GM12873 (cell line): ENCODE measurements at regions not wholly inside any gene's neighbourhood (a gene's known extent, or its start where the extent isn't known, plus 50 kb on each side); places are given as distances from the start of the nearest gene placed in this dataset.

Source experiments
- TF ChIP-seq, protein P1 (sequence below): IDR thresholded peaks from 2 replicates; pipeline ENCODE4 v1.5.1; 2012; ENCODE audit warnings: low read depth, mild to moderate bottlenecking, moderate library complexity, low read length, control low read depth; ENCODE audit not compliant: insufficient read depth; ENCODE audit errors: missing control alignments

DNA sequence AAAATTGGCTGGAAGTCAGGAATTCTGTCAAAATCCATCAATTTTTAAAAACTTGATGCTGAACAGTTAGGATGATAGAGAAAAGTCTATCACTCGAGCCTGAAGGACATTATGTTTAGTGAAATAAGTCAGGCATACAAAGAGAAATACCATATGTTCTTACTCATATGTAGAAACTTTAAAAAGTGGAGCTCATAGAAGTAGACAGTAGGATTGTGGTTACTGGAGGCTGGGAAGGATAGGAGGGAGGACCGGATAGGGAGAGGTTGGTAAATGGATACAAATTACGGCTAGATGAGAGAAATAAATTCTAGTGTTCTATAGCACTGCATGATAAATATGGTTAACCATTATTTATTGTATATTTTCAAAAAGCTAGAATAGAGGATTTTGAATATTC lies 389.5 kb upstream of the RASGRP1 start:
- TF ChIP-seq, protein P1, sequence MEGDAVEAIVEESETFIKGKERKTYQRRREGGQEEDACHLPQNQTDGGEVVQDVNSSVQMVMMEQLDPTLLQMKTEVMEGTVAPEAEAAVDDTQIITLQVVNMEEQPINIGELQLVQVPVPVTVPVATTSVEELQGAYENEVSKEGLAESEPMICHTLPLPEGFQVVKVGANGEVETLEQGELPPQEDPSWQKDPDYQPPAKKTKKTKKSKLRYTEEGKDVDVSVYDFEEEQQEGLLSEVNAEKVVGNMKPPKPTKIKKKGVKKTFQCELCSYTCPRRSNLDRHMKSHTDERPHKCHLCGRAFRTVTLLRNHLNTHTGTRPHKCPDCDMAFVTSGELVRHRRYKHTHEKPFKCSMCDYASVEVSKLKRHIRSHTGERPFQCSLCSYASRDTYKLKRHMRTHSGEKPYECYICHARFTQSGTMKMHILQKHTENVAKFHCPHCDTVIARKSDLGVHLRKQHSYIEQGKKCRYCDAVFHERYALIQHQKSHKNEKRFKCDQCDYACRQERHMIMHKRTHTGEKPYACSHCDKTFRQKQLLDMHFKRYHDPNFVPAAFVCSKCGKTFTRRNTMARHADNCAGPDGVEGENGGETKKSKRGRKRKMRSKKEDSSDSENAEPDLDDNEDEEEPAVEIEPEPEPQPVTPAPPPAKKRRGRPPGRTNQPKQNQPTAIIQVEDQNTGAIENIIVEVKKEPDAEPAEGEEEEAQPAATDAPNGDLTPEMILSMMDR = no peak

DNA sequence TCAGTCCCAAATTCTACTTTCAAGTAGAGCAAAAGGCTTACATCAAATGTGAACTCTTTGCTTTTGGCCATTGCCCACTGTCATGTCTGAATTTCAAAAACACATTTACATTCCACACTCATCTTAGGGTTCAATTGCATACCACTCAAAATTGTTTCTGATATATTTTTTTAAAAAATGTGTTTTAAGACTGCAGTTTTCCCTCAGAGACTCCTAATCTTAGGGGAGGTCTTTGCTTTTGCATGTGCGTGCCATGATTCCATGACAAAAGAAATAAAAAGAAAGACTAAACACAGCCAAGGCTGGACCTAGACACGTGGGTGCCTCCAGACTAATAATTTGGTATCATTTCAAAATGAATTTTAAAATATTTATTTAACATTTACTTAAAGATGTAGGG lies 396.8 kb upstream of the RASGRP1 start:
- TF ChIP-seq, protein P1 = no peak

DNA sequence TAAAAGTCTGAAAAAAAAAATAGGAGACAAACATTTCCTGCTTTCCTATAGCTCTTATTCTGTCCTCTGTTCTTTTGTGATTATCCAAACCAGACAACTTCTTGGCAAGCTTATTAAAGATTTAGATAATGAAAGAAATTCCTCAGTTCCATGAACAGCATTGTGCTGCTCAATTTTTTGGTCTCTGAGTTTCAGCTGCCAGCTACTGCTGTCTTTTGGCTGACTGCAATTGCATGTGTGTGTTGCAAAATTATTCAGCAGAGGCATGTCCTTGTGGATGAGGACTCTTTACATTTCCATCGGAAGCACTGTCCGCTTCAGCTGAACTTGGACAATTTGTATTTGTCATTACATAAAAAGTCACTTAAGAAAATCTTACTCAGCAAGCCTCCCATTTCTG lies 397.3 kb upstream of the RASGRP1 start:
- TF ChIP-seq, protein P1 = no peak

DNA sequence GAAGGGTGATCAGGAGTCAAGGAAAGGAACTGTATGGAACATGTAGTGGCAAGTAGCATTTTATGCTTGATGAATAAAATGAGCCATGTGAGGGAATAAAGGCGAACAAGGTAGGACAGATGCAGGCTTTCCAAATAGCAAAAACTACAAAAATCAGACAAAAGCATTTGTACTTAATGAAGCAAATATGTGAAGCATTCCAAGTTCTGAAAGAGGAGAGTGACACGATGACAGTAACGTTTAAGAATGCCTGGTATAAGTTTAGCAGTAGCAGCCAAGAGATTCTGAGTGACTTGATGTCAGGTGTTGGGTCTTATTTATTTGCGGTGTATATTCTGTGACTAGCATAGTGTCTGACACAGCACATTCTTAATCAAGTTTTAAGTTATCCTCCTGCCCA lies 408.2 kb upstream of the RASGRP1 start:
- TF ChIP-seq, protein P1 = no peak

DNA sequence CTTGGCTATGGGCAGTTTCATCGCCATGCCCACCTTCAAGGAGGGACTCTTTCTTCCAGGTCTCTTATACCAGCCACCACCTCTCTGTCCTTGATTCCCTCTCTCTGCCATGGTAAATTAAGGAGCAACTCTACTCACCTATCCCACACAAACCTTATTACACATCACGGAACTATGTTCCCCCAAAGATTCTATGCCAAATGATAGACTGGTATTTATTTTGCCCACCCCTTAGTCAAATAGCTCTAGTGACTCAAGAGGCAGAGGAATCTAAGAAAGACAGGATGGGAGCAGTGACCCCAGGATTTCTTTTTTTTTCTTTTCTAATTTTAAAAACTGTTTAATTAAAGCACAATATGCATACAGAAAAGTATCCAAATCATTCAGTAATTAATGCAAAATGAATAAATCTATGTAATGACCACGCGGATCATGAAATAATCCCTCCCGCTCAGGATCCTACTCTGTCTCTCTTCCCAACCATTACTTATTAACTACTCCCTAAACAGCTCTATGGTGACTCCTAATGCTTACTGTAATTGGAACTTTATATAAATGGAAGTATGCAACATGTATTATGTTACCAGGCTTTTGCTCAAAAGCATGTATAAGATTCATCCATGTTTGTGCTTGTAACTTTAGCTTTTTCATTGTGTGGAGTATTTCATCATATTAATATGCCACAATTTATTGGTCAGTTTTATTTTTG lies 410.8 kb upstream of the RASGRP1 start:
- TF ChIP-seq, protein P1 = no peak

DNA sequence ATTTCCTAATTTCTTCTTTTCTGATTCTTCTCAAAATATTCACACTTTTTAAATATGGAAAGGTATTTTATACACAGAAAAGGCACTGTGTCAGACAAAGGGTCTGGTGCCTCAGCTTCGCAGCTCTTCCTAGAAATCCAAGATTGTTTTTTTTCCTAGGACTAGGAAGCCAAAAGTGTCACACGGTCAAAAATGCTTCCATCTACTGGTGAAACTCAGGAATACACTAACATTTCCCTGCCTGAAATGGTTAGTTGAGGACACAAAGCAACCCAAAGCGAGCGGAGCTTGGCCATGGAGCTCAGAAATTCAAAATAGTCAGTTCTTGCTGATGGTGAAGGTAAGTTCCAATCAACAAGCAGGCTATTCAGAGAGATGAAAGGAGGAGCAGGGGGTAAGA lies 426.5 kb upstream of the RASGRP1 start:
- TF ChIP-seq, protein P1 = peak; percentile 19

DNA sequence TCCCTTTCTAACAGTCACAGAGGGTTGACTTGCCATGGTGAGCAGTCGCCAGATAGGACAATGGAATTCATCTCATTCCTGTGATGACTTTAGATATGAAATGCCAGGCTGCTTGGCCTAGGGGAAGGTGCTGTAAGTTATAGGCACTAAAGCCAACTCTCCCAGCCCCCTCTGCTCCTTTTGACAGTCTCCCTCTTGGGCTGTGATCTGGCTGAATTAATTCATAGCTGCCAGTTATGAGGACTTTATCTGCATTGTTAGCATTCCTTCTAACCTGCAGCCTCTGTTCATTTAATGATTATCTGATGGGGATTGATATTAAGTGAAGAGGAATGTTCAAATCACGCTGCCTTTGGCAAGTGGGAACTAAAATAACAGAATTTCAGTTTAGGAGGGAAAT lies 427.1 kb upstream of the RASGRP1 start:
- TF ChIP-seq, protein P1 = no peak
